NCI-H526 (cell line): ENCODE measurements at regions not wholly inside any gene's neighbourhood (a gene's known extent, or its start where the extent isn't known, plus 50 kb on each side); places are given as distances from the start of the nearest gene placed in this dataset.
A peak's percentile ranks its signal among the peaks of the same experiment; 100 is the strongest.

Experiments used
- DNase-seq, 2 experiments: peaks; one replicate each; lab custom pipeline; 2025; lab: John Stamatoyannopoulos, UW

DNA sequence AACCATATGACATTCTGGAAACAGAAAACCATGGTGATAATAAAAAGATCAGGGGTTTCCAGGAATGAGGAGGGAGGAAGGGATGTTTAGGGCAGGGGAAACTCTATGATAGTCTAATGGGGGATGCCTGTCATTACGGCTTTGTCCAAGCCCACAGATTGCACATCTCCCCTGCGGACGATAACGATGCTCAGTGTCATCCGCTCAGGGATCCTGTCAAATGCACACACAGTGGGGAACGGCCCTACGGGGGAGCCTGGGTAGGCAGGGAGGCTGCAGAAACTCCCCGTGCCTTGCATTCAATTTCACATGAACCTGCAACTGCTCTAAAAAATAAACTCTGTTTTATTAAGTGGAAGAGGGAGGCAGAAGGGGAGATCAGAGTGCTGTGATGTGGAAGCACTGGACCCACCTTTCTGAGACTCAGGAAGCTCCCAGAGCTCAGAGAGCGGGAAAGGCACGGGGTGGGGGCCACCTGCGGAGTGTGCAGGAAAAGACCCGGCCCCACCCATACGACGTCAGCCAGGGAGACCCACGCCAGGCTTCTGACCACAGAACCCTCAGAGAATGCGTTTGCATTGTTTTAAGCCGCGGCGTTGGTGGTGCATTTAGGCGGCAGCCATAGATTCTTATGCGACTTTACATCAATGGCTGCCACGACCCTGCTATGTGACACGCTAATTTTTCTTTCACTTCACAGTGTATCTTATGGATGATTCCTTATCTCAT lies 543.5 kb downstream of the BRD1 start:
- no peak for DNase-seq

DNA sequence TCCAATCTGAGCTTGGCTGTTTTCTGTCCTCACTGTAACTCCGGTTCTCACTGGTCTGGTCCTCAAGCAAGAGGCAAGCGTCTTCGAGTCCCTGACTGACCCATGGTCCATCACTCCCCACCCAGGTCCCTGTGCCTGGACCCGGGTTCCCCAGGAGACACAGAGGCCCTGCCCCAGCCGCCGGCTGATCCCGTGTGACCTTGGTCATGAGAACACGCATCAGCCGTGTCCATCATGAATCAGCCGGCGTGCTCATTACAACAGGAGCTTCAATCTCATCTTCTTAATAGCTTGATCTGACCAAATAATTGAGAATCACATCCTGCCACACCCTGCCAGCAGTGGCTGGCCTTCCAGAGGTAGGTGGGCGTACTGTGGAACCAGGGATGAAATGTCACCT lies 545.1 kb downstream of the BRD1 start:
- DNase-seq, result no peak

DNA sequence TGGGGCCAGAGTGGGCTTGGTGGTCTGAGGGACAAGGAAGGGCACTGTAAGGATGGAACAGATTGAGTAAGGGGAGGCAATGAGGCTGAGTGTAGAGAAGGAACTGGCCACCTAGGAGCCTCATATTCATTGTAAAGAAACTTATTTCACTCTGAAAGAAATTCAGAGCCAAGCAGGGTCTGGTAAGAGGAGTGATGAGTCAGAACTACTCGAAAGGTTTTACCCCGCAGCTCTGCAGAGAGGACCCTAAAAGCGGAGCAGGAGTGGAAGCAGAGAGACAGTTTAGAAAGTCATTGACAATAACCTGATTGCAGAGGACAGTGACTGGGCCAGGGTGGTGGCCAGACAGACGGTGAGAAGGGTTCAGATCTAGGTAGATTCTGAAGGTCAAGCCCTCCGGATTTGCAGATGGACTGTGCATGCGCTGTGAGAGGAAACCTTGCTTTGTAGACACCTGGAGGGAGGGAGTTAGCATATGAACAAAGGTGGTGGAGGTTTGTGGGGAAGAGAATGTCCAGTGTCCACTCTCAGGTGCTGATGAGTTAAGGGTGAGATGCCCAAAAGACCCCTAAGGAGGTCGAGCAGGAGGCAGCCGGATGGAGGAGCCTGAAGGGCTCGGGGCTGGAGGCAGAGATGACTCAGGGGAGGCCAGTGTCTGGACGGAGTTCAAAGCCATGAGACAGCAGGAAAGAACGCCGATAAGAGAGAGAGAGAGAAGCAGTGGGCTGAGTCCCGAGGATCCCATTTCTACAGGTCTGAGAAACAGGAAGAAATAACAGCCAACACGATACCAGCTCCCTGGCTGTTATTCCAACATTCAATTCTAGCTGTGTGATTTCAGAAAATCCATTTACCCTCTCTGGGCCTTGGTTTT lies 546.0 kb downstream of the BRD1 start:
- DNase-seq, result no peak

DNA sequence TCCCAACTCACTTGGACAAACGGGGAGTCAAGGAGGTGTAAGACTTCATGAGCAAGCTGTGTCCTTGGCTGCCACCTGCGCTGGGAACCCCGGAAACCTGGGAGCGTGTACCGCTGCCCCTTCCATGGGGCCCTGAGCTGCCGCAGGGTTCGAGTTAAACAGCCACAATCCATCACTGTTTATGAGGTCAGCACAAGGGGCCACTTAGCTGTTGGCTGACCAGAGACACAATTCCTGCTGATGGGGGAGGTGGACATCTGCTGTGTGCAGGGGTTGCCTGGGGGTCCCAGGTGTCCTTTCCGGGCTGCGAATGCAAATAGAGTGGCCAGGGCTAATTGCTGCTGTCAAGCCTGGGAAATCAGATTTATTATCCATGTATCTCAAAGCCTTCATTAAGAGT lies 549.3 kb downstream of the BRD1 start:
- DNase-seq, result no peak

DNA sequence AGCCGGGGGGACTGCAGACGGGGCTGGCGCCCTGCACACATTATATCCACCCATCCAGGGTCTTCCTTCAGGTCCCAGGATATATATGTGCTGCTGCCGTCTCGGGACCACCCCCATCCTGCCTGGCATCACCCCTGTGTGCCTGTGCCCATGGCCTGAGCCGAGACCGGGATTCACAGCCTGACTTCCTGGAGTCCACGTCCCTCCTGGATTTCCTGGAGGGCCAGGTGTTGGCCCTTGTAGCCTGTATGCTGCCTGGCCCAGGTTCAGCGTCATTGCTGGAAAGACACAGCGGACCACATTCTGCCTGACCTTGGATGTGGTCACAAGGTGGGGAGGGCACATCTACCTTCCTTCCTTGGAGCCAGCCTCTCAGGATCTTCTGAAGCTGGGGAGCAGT lies 551.1 kb downstream of the BRD1 start:
- DNase-seq, result no peak

DNA sequence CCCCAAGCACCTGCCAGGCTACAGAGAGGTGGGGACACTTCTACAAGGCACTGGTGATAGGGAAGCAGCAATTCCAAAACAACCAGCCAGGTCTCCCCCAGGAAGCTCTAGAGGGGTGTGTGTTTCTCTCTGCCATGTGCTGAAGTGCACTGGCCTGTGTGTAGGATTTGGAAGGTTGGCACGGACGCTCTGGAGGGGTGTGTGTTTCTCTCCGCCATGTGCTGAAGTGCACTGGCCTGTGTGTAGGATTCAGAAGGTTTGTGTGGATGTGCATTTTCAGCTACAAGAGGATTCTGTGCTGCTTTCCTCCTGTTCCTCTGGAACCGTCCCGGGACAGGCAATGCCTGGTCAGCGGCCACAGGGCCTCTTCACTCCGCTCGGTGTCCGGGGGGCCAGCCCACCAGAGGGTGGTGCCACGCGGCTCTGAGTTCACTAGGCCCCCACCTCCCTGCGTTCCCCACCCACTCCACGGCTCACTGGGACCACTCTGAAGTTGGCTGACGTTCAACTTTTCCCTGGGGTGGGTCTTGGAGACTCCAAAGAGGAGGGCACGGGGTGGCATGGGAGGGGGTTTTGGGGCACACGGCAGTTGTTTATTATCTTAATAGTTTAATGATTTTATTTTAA lies 552.8 kb downstream of the BRD1 start:
- DNase-seq, result no peak

DNA sequence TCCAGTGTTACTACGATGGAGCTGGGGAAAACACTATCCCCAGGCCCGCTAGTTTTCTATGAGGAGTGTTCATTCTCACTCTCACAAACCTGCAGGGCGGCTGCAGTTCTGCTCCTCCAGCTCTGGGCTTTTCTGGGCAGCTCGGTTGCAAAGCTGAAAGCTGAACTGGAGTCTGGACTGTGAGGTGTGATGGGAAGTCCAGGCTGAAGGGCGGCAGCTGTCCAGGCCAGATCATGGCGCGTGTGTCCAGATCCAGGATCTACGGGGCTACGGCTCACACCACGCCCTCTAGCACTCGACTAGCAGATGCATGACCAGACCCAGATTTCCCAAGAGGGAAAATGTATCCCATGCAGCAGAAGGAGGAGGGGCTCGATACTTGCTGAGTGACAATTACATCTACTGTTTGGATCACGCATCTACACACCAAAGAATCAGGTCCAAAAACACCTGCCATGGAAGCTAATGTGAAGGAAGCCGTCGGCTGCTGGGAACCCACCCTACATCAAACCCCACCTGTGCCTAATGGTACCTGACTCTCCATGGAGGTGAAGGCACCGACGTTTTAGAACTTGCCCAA lies 555.0 kb downstream of the BRD1 start:
- no peak for DNase-seq

DNA sequence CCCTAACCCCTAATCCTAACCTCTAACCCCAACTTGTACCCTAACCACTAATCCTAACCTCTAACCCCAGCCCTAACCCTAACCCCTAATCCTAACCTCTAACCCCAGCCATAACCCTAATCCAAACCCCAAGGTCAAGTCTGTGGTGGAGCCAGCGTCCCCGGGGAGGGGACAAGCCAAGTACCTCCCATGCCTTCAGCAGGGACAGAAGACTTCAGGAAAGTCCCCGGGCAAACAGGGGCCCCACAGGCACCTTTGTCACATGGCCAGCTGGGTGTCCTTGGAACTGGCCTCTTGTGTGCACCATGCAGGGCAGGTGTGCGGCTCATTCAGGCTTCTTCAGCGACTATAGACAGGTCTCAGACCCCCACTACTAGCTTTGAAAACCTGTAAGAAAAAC lies 555.8 kb downstream of the BRD1 start:
- no peak for DNase-seq

DNA sequence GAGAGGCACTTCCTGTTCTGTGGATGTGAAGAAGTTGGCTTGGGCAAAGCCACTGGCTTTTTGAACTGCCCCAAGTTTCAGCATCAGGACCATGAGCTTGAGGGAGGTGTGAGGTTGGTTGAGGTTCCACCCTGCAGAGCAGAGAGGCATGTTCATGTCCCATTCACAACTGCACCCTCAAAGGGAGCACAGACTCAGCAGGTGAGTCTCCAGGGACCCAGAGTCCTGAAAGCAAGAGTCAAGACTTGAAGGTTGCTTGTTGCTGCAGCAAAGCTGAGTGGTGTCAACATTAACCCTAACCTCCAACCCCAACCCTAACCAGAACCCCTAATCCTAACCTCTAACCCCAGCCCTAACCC lies 556.3 kb downstream of the BRD1 start:
- no peak for DNase-seq

DNA sequence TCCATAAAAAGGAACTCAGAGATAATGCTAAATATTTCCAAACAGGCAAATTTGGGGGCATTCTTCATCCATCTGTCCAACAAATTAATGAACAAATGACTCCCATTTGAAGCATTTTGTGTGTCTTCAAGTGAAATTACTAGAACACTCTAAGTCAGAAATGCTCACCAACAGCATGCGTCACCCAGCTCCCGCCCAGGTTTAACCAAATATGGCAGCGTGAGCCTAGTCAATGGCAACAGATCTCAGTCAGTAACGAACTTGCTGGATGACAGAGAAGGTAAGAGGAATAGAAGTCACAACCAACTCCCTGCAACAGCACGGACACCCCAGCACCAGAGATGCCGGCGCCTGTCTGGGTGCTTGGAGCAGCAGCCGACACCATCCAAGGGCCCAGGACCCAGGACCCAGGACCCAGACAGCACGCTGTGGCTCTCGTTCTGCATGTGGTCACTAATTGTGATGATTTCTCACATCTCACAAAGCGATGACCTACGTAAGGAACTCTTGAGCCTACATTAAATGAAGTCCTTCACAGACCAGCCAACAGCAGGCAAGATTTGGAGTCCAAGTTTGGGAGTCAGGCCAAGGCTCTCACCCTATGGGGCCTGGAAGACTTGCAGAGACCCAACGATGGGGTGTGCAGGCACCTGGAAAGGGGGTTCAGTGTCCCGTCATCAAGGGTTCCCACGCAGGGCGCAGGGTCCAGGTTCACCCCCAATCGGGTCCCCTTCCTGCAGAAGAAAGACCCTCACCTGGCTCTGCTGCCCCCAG lies 556.9 kb downstream of the BRD1 start:
- DNase-seq, result no peak

DNA sequence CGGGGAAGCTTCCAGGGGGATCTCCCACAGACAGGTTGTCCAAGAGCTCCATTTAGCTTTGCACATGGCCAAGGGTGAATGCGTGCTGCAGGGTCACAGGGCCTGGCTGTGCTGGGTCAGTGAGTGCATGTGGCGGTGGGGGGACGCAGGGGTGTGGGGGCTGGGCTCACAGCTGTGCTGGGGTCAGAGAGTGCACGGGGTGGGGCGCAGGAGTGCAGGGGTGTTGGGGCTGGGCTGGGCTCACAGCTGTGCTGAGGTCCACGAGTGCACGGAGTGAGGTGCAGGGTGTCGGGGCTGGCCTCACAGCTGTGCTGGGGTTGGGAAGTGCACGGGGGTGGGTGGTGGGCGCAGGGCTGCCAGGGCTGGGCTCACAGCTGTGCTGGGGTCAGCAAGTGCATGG lies 557.7 kb downstream of the BRD1 start:
- DNase-seq, result no peak

DNA sequence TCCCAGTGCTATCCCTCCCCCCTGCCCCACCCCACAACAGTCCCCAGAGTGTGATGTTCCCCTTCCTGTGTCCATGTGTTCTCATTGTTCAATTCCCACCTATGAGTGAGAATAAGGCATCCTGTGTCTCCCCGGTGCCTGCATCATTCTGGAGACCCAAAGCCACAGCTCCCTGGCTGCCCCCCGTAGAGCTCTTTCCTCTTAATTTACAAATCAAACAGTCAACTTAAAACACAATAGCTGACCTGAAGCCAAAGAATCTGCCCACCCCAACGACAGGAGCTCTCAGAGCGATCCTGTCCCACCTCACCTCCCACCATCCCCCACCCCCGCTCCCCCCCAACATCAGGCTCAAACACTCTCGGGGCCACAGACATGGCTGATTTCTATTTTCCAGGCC lies 558.3 kb downstream of the BRD1 start:
- no peak for DNase-seq

DNA sequence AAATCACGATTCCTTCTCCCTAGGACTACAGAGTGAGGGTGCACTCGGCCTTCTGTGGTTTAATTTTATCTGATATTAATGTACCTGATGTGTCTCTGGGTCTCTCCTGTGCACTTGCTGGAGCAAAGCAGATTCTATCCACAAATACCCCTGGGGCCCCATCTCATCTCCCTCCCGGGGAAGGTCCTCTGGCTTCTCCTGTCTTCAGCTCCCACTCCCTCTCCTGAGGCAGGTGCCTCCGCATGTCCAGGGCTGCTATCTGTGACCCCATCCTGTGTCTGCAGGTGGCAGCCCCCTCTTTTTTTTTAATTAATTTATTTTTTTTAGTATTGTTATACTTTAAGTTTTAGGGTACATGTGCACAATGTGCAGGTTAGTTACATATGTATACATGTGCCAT lies 558.7 kb downstream of the BRD1 start:
- DNase-seq, result no peak

DNA sequence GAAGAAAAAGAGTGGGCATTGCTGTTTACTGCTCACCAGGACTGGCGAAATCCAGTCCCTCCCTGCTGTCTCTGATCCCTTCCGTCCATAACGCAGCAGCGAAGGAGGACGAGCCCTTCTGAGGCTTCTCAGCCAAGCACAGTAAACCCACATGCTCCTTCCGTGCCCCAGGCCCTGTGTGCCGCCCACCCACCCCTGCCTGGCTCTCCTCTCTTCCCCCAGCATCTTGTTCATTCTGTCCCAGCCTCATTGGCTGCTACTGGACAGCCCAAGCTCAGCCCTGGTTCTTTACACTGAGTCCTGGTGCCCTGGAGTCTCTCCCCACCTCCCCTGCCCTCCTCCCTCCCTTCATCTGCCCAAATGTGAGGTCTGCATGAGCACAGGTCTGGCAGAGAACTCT lies 559.7 kb downstream of the BRD1 start:
- DNase-seq, result no peak

DNA sequence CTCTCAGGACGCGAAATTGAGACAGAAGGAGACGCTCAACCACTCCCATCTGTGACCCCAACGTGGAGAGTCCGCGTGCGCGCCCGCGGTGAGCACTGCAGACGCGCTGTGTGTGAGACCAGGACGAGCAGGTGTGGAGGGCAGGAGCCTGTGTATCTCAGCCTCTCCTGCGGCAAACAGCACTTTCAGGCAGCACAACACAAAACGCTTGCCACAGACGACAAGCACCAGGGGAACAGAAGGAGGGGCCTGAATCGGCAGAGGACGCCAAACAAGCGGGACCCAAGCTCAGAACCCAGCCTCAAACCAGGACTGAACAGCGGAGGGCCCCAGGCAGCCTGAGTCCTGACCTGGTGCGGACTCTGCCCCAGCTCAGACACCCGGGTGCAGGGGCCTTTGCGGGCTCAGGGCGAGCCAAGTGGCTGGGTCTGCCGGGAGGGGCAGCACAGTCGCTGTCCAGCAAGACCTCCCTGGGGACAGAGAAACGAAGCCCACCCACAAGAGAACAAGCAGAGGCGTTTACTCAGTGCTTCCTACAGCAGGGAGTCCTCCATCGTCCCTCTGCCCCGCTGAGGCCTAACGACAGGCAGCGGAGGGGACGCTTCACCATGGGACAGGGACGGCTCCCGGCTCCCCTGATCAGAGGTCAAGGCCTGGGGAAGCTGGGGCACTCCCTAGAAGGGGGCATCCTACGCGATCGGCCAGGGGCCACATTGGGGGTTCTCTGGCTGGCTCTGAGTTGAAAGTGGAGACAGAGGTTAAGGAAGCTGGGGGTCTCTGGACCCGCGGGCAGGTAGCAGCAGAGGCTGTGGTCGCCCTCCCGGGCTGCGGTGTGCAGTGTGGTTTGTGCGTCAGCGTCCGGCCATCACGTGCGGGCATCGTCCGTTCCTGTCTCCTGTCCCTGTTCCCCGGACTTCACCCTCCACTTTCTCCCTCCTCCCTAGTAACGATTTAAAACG lies 560.8 kb downstream of the BRD1 start:
- DNase-seq, result no peak

DNA sequence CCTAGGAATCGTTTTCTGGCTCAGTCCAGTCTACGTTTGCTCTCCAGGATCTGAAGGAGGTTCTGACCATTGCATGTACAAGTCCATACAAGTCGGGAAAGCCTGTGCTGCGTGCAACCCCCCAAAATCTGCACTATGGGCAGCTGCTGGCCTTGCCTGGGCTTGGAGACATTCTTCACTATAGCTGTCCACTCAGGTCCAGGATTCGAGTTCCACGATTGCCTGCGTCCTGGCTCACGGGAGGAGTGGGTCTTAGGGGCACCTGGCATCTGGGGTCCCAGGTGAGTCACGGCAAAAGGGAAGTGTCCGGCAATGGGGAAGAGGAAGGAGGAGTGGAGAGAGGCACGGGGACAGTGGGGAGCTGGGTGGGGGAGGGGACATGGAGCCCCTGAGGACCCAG lies 563.0 kb downstream of the BRD1 start:
- no peak for DNase-seq

DNA sequence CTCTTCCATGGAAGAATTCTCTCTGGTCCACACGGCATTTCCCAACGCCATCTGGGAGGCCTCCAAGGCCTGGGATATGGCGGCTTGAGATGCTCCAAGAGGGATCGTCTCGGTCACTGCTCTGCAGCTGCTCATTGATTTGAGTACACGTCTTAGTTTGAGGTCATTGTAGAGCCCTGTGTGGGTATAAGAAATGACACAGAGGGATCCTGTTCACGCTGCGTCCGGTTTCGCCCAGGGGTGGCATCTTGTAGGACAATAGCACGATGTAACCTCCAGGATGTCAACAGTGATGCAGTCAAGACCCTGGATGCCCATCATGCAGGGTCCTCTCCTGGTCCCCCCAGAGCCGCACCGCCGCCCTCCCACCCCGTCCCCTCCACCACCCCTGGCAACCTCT lies 564.6 kb downstream of the BRD1 start:
- DNase-seq, result no peak

DNA sequence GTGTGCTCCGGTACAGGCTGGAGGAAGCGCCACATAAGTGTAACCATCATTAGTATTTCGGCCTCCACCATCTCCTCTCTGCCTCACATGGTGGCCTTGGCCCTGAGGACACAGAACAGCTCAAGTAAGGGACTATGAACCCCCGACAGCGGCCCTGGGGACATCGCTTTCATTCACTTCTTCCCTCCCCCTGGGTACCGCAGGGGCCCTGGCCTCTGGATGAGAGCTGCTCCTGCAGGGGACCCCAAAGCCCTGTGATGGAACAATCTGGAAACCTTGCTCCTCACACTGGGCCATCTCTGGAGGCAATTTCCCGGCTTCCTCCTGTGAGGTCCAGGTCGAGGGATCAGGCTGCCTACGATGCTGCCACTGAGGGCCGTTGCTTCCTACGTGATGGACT lies 565.5 kb downstream of the BRD1 start:
- DNase-seq, result no peak

DNA sequence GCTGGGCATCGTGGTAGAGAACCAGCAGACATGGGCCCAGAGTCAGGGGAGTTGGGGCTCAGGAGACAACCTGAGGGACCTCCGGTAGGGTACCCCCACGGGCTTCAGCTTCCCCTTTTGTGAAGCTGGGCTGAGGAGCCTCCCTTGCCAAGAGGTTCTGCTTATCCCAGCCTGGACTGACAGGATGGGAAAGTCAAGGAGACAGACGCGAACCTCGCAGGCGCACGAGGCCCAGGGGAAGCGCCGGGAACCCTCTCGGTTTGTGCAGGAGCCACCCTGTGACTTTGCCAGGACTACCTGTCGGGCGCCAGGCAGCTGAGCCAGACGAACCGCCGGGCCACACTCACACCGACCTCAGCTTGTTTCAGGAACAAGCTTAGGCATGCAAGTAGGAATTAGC lies 566.1 kb downstream of the BRD1 start:
- peak in 1 of 2 experiments; percentile 21 for DNase-seq

DNA sequence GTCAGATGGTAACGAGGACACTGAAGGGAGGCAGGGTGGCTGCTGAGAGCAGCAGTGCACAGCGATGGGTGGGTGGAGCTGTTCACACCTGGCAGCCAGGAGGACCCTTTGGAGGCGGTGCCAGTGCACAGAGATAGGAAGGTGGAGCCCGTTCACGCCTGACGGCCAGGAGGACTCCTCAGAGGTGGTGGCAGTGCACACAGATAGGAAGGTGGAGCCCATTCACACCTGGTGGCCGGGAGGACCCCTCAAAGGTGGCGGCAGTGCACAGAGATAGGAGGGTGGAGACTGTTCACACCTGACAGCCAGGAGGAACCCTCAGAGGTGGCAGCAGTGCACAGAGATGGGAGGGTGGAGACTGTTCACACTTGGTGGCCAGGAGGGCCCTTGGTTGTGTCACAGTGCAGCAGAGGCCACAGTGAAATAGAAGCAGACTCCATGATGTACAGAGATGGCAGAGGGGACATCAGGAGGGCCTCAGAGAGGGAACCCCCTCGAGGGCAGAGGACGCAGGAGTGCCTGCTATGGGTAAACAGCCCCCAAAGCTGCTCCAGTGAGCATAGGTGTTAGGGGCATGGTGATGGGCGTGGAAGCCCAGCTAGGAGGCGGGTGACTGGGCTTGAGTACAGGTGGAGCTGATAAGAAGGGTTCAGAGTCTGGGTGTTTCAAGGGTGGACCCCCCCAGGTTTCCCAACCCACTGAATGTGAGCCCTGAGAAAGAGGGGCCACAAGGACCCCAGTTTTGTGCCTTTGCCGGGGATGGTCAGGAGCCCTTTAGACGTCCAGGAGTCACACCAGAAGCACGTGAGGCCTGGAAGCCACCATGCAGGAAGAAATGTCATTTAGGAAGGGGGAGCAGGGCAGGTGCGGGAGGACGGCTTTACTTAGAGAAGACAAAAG lies 566.7 kb downstream of the BRD1 start:
- no peak for DNase-seq
